Gastrocnemius medialis (tissue), 4 donors: ENCODE measurements at regions not wholly inside any gene's neighbourhood (a gene's known extent, or its start where the extent isn't known, plus 50 kb on each side); places are given as distances from the start of the nearest gene placed in this dataset.

Source experiments
- POLR2A ChIP-seq, 2 donors: fragments of 450-650 bp; IDR thresholded peaks; one replicate each; pipeline ENCODE4 v1.6.1; 2017; ENCODE audit warnings: antibody characterized with exemption in 2 of 2, mild to moderate bottlenecking in 2 of 2, moderate library complexity in 2 of 2
- TF ChIP-seq, protein P1 (sequence below), 5 experiments: fragments of 450-650 bp in 3 of 5; fragments of 200-600 bp in 2 of 5; sonication (generic) in 2 of 5; IDR thresholded peaks in 4 of 5; conservative IDR thresholded peaks in 1 of 5; 1 replicate in 4 of 5; 2 replicates in 1 of 5; pipeline ENCODE4 v1.5.1; 2016 to 2019; ENCODE audit warnings: antibody characterized with exemption in 5 of 5, mild to moderate bottlenecking in 3 of 5, moderate library complexity in 3 of 5

DNA sequence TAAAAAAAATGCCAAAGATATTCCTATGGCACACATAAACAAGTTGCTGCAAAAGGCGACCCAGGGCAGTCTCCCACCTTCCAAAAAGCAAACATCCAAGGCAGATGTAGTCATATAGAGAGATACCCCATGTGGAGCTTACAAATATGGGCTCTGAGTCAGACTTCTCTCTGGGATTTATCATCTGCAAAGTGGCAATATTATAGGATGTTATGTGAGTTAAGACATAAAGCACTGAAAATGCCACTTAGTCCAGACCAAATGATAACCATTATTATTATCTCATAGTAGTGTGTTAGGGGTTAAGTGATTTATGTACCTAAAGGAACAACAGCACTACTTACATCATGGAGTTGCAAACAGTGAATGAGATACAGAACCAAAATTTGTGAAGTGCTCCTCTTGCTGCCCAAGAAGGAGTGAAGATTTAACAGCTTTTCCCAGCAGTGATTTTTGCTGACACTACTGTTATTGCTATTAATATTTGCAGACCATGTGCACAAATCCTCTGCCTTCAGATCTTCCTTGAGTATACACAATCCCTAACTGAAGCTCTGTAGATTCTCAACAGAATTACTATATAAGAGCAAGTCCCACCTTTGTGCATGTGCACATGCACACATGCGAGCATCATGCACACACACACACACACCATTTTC, 560.0 kb upstream of the SALL1 start:
- no peak for TF ChIP-seq POLR2A (IDR thresholded peaks at IDR 0.05)
- TF ChIP-seq, protein P1, sequence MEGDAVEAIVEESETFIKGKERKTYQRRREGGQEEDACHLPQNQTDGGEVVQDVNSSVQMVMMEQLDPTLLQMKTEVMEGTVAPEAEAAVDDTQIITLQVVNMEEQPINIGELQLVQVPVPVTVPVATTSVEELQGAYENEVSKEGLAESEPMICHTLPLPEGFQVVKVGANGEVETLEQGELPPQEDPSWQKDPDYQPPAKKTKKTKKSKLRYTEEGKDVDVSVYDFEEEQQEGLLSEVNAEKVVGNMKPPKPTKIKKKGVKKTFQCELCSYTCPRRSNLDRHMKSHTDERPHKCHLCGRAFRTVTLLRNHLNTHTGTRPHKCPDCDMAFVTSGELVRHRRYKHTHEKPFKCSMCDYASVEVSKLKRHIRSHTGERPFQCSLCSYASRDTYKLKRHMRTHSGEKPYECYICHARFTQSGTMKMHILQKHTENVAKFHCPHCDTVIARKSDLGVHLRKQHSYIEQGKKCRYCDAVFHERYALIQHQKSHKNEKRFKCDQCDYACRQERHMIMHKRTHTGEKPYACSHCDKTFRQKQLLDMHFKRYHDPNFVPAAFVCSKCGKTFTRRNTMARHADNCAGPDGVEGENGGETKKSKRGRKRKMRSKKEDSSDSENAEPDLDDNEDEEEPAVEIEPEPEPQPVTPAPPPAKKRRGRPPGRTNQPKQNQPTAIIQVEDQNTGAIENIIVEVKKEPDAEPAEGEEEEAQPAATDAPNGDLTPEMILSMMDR (IDR thresholded peaks at IDR 0.05 in 4 of 5, conservative IDR thresholded peaks at IDR 0.05 in 1 of 5): no peak
